Frontal cortex (tissue), 3 donors: ENCODE measurements at regions not wholly inside any gene's neighbourhood (a gene's known extent, or its start where the extent isn't known, plus 50 kb on each side); places are given as distances from the start of the nearest gene placed in this dataset.

Experiments used
- DNase-seq, 2 donors: peaks; one replicate each; pipeline ENCODE4 v3.0.0; 2012; ENCODE audit warnings: low spot score in 2 of 2
- FAIRE-seq: peaks from 2 replicates; lab custom pipeline; 2012; peaks lifted over from hg19 to GRCh38; lab: Jason Lieb, UNC
- donor health status: control.
- donor health status: control.
- donor health status: control.

DNA sequence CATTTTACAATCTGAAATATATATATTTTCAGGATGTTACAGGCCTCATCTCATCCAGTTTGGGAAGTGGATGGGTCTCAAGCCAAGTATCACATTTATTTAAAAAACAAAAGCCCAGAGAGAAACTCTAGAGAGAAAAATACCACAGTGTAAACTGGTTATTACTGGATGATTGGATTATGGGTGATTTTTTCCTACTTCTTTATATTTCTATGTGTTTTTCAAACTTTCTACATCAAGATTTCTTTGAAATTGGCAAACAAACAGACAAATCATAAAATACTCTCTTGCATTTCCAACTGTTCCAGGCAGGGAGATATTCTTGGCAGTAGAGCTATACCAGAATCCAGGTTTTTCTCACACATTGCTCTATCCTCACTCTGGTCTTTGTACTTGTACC, 116.0 kb upstream of the SMIM23 start:
- DNase-seq, result no peak
- no peak for FAIRE-seq

GRCh38 chr5:171672556-171672955, 113.1 kb upstream of the SMIM23 start:
- FAIRE-seq, result no peak

GRCh38 chr5:171673328-171673727, 112.3 kb upstream of the SMIM23 start:
- FAIRE-seq (no peak), DNase-seq (no peak)

More at GRCh38 chr5:171672556-171672955, 113.1 kb upstream of the SMIM23 start:
- no peak for DNase-seq

DNA sequence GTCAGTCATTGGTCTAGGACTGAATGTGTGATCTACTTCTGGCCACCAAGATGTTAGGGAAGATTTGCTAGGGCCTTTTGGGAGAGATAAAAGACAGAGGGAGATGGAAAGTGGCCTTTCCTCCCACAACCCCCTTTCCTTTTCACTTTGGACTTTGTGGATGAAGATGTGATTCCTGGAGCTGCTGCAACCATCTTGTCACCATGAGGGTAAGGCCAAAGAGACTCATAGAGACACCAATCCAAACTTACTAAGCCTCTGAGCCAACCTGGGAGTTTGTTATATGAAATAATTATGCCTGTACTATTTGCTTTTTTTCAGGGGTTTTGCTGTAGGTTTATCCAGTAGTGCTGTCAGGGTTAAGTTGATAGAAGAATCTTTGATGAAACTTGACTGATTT, 111.8 kb upstream of the SMIM23 start:
- no peak for DNase-seq
- no peak for FAIRE-seq

DNA sequence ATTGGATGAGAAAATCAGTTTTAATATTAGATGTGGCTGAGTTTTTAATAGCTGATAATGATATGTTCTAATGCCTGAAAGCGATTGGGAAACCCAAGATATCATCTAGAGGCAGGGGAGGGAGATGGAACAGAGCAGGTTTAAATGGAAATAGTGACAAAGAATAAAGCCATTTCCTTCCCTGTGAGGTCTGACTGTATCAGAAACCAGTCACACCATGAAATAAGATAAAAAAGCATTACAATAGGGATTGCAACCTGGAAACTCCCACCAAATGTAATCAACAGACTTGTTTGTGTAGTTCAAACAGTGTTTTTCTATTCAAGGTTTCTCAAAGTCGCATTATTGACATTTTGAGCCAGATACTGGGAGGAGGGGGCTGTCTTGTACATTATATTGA, 110.1 kb upstream of the SMIM23 start:
- no peak for FAIRE-seq
- DNase-seq, result no peak

DNA sequence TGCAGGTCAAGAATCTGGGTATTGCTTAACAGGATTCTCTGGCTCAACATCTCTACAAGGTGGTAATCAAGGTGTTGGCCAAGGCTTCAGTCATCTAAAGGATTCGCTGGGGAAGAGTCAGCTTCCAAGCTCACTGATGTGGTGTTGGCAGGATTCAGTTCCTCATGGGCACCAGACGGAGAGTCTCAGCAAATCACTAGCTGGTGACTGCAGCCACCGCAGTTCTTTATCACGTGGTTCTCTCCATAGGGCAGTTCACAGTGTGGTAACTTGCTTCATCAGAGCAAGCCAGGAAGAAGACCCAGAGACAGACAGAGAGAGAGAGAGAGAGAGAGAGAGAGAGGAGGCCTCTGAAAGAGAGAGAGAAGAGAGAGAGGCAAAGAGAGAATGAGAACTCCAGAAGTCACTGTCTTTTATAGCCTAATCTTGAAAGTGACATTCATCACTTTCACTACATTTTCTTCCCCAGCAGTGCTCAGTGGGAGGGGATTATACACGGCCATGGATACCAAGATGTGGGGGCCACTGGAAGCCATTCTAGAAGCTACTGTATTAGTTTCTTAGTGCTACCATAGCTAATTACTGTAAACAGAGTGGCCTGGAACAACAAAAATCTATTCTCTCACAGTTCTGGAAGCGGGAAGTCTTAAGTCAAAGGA, 109.2 kb upstream of the SMIM23 start:
- DNase-seq (no peak), FAIRE-seq (no peak)

DNA sequence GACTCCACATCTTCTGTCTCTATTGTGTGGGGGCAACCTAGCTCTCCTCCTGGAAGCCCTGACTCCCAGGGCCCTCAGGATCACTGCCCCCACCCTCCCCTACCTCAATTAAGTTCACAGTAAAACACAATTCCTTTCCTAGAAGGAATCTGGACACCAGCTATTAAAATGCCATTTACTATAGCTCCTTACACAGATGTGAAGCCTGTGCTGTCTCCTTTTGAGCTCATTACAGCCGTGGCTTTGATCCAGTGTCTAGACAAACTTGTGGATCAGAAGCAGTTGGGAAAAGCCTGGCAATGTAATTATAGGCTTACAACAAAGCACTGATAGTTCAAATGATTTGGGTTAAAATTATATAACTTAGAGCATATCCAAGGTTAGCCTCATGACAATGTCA, 107.0 kb upstream of the SMIM23 start:
- no peak for FAIRE-seq
- DNase-seq, result no peak

GRCh38 chr5:171680485-171680884, 105.1 kb upstream of the SMIM23 start:
- DNase-seq (no peak), FAIRE-seq (no peak)

DNA sequence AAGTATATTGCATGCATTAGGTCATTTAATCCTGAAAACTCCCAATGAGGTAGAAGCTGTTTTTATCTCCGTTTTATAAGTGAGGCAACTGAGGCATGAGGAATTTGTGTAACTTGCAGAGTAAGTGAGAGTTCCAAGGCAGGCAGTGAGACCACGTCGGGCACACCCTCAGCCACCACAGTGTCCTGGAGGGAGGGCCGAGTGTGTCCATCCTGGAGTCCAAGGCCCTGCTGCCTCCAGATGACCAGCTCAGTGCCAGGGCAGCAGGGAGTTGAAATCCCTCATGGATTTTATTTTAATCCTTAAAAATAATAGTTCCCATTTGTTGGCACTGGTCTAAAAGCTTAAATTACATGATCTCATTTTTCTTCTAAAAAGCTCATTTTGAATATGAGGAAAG, 104.6 kb upstream of the SMIM23 start:
- FAIRE-seq (no peak), DNase-seq (no peak)

DNA sequence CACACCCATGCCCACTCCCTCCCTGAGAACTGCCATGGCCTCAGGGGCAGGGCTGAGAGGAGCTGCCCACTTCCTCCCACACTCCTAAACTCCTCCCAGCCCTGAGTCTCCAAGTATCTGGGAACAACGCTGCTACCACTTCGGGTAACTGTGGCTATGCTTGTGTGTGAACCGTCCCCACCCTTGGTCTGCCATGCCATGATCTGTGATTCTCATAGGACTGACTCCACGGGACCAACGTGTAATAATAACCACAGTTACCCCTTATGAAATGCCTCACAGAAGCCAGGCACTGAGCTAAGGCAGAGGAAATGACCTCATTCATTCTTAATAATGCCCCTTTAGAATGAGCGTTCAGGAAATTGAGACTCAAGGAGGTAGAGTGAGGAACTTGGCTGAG, 103.9 kb upstream of the SMIM23 start:
- DNase-seq (no peak), FAIRE-seq (no peak)

DNA sequence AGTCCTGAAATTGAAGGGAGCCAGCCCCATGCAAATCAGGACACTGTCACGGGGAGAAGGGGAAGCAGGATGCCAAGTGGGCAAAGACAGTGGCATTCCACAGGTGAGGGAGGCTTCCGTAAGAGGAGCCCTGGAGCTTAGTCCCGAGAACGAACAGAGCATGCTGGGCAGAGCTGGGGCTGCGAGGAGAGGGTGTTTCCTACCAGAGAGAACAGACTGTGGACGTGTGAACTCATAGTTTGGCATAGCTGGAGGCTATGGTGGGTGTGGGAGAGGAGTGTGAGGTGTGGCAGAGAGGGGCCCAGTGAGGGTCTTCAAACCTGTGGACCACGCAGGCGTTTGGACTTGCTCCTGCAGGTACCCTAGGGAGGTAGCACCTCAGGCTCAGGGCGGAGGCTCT, 102.8 kb upstream of the SMIM23 start:
- DNase-seq (no peak), FAIRE-seq (no peak)

DNA sequence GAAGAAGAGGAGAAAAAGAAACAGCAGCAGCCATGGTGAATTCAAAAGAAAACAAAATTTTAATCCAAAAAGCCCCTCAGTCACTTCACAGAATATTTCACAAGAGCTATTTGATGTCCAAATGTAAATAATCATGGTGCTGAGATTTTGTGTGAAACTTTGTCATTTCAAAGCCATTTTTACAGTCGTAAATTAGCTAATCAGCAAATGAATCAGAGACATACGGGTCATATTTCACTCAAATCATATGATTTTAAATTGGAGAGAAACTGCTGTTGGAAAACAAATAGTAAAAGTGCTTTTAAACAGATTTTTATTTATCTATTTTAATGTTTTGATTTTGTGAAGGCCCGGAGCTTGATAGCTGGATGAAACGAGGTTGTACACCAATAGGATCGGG, 101.4 kb upstream of the SMIM23 start:
- FAIRE-seq, result no peak

GRCh38 chr5:171688696-171689495, 96.7 kb upstream of the SMIM23 start:
- no peak for DNase-seq
- no peak for FAIRE-seq

More for the DNA sequence above, 101.4 kb upstream of the SMIM23 start:
- DNase-seq, result no peak

GRCh38 chr5:171689853-171690417, 95.7 kb upstream of the SMIM23 start:
- FAIRE-seq (no peak), DNase-seq (no peak)

DNA sequence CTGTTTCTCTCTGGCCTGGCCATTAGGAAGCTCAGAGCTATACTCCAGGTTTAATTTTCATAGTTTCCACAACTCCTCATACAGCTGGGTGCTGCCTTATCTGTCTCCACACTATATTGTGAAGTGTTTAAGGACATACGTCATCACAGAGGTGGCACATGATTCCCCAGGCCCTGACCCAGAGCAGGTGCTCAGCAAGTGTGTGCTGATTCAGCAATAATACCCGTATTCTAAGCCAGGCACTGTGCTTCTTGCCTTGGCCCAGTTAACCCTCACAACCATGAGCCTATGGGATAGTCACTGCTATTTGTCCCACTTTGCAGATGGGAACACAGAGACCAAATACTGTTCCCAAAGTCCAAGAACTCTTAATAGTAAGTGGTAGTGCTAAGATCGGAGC, 93.5 kb upstream of the SMIM23 start:
- FAIRE-seq (no peak), DNase-seq (no peak)

DNA sequence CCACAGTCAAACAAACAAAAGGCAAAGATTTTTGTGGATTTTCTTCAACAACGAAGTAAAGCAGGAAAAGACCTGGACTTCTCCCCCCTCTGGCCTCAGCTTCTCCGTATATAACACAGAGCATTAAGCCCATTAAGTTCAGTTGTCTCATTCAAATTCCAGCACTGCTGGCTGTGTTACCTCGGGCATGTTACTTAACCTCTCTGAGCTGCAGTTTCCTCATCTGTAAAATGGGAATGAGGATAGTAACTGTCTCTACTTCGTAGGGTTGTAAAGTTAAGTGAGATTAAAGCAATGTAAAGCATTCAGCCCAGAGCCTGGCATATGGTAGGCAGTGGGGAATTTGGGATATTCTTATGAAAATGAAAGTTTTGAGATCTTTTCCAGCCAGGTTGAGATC, 92.7 kb upstream of the SMIM23 start:
- FAIRE-seq, result no peak
- DNase-seq, result no peak

DNA sequence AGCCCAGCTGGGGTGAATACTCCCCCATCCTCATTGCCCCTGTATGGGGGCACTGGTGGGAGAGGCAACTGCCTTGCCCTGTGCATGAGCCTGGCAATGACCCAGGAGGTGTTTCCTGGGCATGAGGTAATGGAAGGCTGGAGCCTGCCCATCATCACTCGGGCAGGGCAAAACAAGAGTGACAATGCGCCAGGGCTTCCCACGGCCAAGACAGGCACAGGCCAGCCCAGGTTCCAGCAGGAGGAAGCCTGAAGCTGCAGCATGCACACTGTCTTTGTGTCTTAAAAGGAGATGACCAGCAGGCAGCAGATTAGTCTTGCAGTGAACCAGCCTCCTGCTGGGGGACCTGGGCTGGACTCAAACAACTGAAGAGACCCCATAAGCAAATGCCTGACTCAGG, 92.2 kb upstream of the SMIM23 start:
- DNase-seq (no peak), FAIRE-seq (no peak)

DNA sequence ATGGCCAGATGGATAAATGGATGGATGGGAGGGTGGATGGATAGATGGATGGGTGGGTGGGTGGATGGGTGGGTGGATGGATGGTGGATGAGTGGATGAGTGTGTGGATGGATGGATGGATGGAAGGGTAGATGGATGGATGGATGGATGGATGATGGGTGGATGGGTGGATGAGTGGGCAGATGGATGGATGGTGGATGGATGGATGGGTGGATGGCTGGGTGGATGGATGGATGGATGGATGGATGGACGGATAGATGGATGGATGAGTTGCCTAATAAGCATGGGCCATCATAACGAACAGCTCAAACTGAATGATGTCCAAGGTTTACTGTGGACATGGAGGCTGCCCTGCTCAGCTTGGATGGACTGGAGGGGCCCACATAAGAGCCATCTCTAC, 89.8 kb upstream of the SMIM23 start:
- no peak for DNase-seq
- FAIRE-seq, result no peak

- FAIRE-seq (no peak), DNase-seq (no peak)
These were observed 88.2 kb upstream of the SMIM23 start for GRCh38 chr5:171697221-171698102.

DNA sequence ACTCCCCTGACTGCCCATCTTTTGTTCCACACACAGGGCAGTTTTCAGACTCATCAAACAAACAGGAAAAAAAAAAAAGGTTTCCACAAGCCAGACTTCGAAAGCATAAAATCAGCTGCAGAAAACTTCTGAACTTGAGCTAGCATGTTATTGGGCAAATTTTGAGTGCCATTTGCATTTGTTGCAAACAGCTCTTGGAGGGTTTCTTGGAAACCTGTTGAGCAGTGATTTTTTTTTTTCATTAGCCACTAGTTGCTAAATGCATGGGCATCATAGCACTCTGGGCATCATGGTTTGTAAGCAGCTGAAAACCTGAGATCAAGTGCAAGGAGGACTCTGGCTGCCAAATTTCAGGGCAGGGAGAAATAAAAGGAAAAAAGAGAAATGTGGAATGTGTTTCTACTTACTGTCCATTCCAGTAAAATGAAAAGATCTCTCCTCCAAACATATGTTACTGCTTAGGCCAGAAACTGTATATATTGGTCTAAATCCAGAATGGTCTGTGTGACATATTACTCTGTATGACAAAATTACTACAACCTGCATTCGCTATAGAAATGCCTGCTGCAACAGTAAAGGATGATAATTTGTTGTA, 85.2 kb upstream of the SMIM23 start:
- no peak for DNase-seq
- no peak for FAIRE-seq
